ENCODE measurements at regions not wholly inside any gene's neighbourhood (a gene's known extent, or its start where the extent isn't known, plus 50 kb on each side); places are given as distances from the start of the nearest gene placed in this dataset.

- no peak overlapping the region for H3K9ac ChIP-seq (ENCODE audit: low read depth, low read length)
- no peaks in the 10 kb centered on the region for H3K4me1 ChIP-seq (ENCODE audit: insufficient read depth, low read length)
- no peaks in the 10 kb centered on the region for H3K9me3 ChIP-seq (ENCODE audit: control insufficient read depth, insufficient read depth, low read length)
- H3K36me3 ChIP-seq (ENCODE audit: insufficient read depth, low read length) = no peaks in the 10 kb centered on the region
Measured at GRCh38 chr1:198922638-198923430, 284.0 kb downstream of the PTPRC start.

DNA sequence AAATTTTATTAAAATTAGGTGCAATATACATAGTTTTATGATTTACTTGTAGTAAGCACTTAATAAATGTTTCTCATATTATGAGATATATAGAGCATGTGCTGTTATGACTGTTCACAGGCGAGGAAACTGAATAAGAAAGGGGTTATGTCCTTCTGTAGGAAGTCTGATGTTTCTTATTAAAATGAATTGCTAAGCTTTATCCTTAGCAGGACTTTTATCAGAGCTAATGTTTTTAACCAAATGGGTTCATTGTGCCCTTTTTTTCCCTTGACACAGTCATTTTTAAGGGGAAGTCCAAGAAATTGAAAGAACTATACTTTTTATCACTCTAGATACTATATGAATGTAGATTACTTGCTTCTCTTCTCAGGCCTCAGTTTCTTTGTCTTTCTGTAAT is 285.2 kb downstream of the PTPRC start:
- H3K4me1 ChIP-seq (ENCODE audit: insufficient read depth, low read length) = no peaks in the 10 kb centered on the region
- H3K9ac ChIP-seq (ENCODE audit: low read depth, low read length) = no peak overlapping the region
- H3K9me3 ChIP-seq (ENCODE audit: control insufficient read depth, insufficient read depth, low read length) = no peaks in the 10 kb centered on the region
- no peaks in the 10 kb centered on the region for H3K36me3 ChIP-seq (ENCODE audit: insufficient read depth, low read length)

- Histone ChIP-seq H3K9ac (ENCODE audit: low read depth, low read length) (no peak overlapping the region), H3K9me3 (ENCODE audit: control insufficient read depth, insufficient read depth, low read length) (no peaks in the 10 kb centered on the region), H3K36me3 (ENCODE audit: insufficient read depth, low read length) (no peaks in the 10 kb centered on the region), H3K4me1 (ENCODE audit: insufficient read depth, low read length) (peaks cover 5% of the 10 kb centered on the region; the same call in 1 of the 2 replicates)
Measured at GRCh38 chr1:198925567-198925966, 286.7 kb downstream of the PTPRC start.

DNA sequence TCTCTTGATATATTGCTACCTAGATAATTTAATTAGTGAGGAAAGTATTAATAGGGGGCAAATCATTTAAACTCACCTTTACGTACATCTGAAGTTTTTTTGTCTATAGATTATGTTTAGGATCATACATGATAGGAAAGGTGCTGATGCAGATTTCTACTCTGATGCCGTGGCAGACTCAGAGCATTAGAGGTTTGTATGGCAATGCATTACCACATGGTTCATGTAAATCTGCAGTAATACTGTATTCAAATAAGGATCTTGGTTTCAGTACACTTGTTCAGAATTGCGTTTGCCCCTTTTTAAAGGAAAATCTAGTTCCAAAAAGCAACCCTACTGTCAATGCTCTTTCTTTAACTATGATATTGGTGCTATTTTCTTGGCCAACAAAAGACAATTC is 288.3 kb downstream of the PTPRC start:
- Histone ChIP-seq H3K9ac (ENCODE audit: low read depth, low read length) (no peak overlapping the region), H3K4me1 (ENCODE audit: insufficient read depth, low read length) (peaks cover 6% of the 10 kb centered on the region), H3K9me3 (ENCODE audit: control insufficient read depth, insufficient read depth, low read length) (no peaks in the 10 kb centered on the region), H3K36me3 (ENCODE audit: insufficient read depth, low read length) (no peaks in the 10 kb centered on the region)

DNA sequence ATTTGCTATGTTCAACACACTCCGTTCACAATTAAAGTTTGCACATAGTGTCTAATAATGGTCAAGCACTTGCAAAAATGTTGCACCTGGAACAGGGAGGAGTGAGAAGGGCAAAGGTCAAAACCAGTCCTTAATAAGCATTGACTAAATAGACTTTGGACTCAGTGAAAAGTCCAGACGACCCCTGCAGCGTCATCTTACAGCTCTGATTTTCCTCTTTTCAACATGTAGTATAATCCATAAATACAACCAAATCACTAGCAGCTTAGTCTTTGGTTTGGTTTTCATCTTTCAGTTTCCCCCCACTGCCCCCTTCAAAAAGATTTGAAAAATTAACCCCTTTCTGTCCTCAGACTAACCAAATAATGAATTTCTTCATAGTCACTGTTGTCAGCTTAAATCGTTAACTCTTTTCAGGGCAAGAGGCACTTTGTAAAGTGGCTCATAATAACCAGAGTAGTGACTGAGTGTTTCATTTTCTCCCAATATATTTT is 290.3 kb downstream of the PTPRC start:
- H3K4me1 ChIP-seq (ENCODE audit: insufficient read depth, low read length) = peaks cover 14% of the 10 kb centered on the region
- no peak overlapping the region for H3K9ac ChIP-seq (ENCODE audit: low read depth, low read length)
- H3K36me3 ChIP-seq (ENCODE audit: insufficient read depth, low read length) = no peaks in the 10 kb centered on the region

DNA sequence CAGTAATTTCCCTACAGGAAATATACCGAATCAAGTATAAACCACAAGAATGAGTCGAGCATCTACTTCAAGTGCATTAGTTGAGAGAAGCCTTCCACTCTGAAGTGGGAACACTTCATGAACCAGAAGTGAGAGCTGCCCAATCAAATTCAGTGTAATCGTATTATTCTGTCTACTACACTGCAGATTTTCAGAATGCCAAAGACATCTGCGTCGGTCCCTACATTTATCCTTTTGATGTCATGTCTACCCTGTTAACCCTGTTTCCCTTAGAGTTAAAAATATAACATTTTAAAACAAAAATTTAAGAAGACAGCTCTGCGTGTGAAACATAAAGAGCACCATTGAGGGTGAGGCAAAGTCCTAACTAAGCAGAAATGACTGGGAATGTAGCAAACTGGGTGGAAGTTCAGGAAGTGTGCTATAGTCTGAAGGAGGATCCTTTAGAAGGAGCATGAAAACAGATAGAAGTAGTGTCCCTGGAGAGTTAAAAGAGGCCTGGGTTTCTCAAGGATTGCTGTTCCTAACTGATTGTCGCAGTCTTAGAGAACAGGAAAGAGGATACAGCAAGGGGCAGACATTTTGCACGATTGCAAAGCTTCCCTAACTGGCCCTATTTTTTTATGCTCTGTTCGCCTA is 291.2 kb downstream of the PTPRC start:
- H3K4me1 ChIP-seq (ENCODE audit: insufficient read depth, low read length) = peaks cover 14% of the 10 kb centered on the region
- H3K9me3 ChIP-seq (ENCODE audit: control insufficient read depth, insufficient read depth, low read length) = no peaks in the 10 kb centered on the region
- H3K9ac ChIP-seq (ENCODE audit: low read depth, low read length) = no peak overlapping the region
- H3K36me3 ChIP-seq (ENCODE audit: insufficient read depth, low read length) = no peaks in the 10 kb centered on the region

More for the DNA sequence above, 290.3 kb downstream of the PTPRC start:
- H3K9me3 ChIP-seq (ENCODE audit: control insufficient read depth, insufficient read depth, low read length) = no peaks in the 10 kb centered on the region

GRCh38 chr1:198932351-198932991 is 293.6 kb downstream of the PTPRC start:
- H3K4me1 ChIP-seq (ENCODE audit: insufficient read depth, low read length) = peaks cover 14% of the 10 kb centered on the region
- H3K36me3 ChIP-seq (ENCODE audit: insufficient read depth, low read length) = no peaks in the 10 kb centered on the region
- no peak overlapping the region for H3K9ac ChIP-seq (ENCODE audit: low read depth, low read length)
- no peaks in the 10 kb centered on the region for H3K9me3 ChIP-seq (ENCODE audit: control insufficient read depth, insufficient read depth, low read length)

DNA sequence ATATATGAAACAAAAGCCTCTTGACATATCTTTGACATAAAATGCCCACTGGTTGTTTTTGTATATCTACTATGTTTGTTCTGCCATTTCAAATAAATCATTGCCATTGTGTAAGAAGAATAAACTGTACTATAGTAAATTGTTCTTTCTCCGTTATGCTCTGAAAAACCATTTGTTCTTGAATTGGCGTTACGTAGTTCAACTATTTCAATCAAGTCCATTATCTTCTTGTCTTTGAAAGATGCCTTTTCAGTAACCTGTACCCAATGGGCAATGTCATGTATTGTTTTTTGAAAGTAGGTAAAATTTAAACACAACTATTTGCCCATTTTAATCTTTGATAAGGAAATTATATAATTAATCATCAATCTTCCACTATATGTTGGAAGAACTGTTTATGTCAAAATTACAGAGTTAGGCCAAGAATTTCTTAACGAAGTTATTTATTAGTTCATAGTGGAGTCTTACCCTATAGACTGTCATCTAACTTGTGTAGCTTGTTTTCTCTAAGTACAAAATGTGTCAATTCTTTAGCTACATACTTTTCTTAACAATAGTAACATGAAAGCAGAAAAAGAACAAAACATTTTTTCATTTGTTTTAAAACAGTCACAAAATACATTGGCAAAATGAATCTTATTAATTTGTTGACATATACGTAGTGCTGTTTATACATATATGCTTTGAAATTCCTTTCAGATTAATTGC is 294.8 kb downstream of the PTPRC start:
- Histone ChIP-seq H3K4me1 (ENCODE audit: insufficient read depth, low read length) (peaks cover 14% of the 10 kb centered on the region), H3K9ac (ENCODE audit: low read depth, low read length) (no peak overlapping the region), H3K36me3 (ENCODE audit: insufficient read depth, low read length) (no peaks in the 10 kb centered on the region), H3K9me3 (ENCODE audit: control insufficient read depth, insufficient read depth, low read length) (no peaks in the 10 kb centered on the region)

GRCh38 chr1:198934426-198934825 is 295.6 kb downstream of the PTPRC start:
- Histone ChIP-seq H3K36me3 (ENCODE audit: insufficient read depth, low read length) (no peaks in the 10 kb centered on the region), H3K9me3 (ENCODE audit: control insufficient read depth, insufficient read depth, low read length) (no peaks in the 10 kb centered on the region), H3K4me1 (ENCODE audit: insufficient read depth, low read length) (peaks cover 14% of the 10 kb centered on the region), H3K9ac (ENCODE audit: low read depth, low read length) (no peak overlapping the region)

DNA sequence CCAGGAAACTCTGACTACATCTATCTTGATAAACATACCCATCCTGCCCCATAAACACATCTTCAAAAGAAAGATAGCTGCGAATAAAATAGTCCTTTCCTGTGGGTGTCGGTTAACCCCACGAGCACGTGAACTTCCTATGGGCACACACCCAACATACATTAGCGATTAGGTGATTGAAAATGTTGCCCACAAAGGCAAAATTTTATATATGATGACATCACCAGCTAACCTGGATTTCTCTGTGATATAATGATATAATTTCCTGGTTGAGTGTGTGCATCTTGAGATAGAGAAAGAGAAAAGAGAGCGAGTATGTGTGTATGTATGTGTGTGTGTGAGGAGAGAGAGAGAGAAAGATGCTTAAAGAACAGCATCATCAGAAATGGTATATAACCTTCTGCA is 296.1 kb downstream of the PTPRC start:
- H3K36me3 ChIP-seq (ENCODE audit: insufficient read depth, low read length) = no peaks in the 10 kb centered on the region
- H3K9me3 ChIP-seq (ENCODE audit: control insufficient read depth, insufficient read depth, low read length) = no peaks in the 10 kb centered on the region
- peaks cover 13% of the 10 kb centered on the region for H3K4me1 ChIP-seq (ENCODE audit: insufficient read depth, low read length)
- no peak overlapping the region; the same call in 1 of the 2 replicates for H3K9ac ChIP-seq (ENCODE audit: low read depth, low read length)

GRCh38 chr1:198935306-198935921 is 296.6 kb downstream of the PTPRC start:
- H3K36me3 ChIP-seq (ENCODE audit: insufficient read depth, low read length) = no peaks in the 10 kb centered on the region
- H3K9me3 ChIP-seq (ENCODE audit: control insufficient read depth, insufficient read depth, low read length) = no peaks in the 10 kb centered on the region
- peaks cover 9% of the 10 kb centered on the region; the same call in 1 of the 2 replicates for H3K4me1 ChIP-seq (ENCODE audit: insufficient read depth, low read length)
- peak overlapping the region; percentile 8; the same call in 1 of the 2 replicates for H3K9ac ChIP-seq (ENCODE audit: low read depth, low read length)

- no peaks in the 10 kb centered on the region for H3K9me3 ChIP-seq (ENCODE audit: control insufficient read depth, insufficient read depth, low read length)
- no peaks in the 10 kb centered on the region for H3K36me3 ChIP-seq (ENCODE audit: insufficient read depth, low read length)
- H3K4me1 ChIP-seq (ENCODE audit: insufficient read depth, low read length) = peaks cover 9% of the 10 kb centered on the region; the same call in 1 of the 2 replicates
- H3K9ac ChIP-seq (ENCODE audit: low read depth, low read length) = peak overlapping the region; percentile 62; the same call in 1 of the 2 replicates
Measured at GRCh38 chr1:198936371-198937083, 297.7 kb downstream of the PTPRC start.
